GM12874 (cell line): ENCODE measurements at regions not wholly inside any gene's neighbourhood (a gene's known extent, or its start where the extent isn't known, plus 50 kb on each side); places are given as distances from the start of the nearest gene placed in this dataset.

Source experiments
- CTCF ChIP-seq: IDR thresholded peaks from 2 replicates; pipeline ENCODE4 v1.5.1; 2011; ENCODE audit warnings: low read depth, mild to moderate bottlenecking, control low read depth, low read length, moderate library complexity; ENCODE audit not compliant: insufficient read depth

- TF ChIP-seq CTCF = no peak
These were observed 1375.4 kb downstream of the ZPLD1 start for GRCh38 chr3:103810167-103810566.

- no peak for TF ChIP-seq CTCF
These were observed 1379.1 kb downstream of the ZPLD1 start for GRCh38 chr3:103813955-103814354.

- no peak for TF ChIP-seq CTCF
These were observed 1383.6 kb downstream of the ZPLD1 start for GRCh38 chr3:103818398-103818797.

GRCh38 chr3:103818800-103819199 lies 1384.0 kb downstream of the ZPLD1 start:
- TF ChIP-seq CTCF = no peak

- no peak for TF ChIP-seq CTCF
These were observed 1390.8 kb downstream of the ZPLD1 start for GRCh38 chr3:103825586-103825985.

GRCh38 chr3:103829723-103830326 lies 1395.0 kb downstream of the ZPLD1 start:
- TF ChIP-seq CTCF = no peak

- TF ChIP-seq CTCF = no peak
These were observed 1412.6 kb downstream of the ZPLD1 start for GRCh38 chr3:103847081-103848062.
